HG03095 (cell line): ENCODE measurements at regions not wholly inside any gene's neighbourhood (a gene's known extent, or its start where the extent isn't known, plus 50 kb on each side); places are given as distances from the start of the nearest gene placed in this dataset.
"Not testable (repeated sequence)": the region's sequence is repeated elsewhere in the genome, so short reads cannot be mapped to it uniquely, and the experiment has no call there.

ENCODE experiments used
- ATAC-seq: cut with Tn5 transposase; IDR thresholded peaks from one replicate; pipeline ENCODE4 v1.9.1; 2021; ENCODE audit warnings: moderate library complexity; ENCODE audit not compliant: unreplicated experiment

- no peak for ATAC-seq
Measured at GRCh38 chr7:156547884-156548561, 92.6 kb upstream of the RNF32 start.

DNA sequence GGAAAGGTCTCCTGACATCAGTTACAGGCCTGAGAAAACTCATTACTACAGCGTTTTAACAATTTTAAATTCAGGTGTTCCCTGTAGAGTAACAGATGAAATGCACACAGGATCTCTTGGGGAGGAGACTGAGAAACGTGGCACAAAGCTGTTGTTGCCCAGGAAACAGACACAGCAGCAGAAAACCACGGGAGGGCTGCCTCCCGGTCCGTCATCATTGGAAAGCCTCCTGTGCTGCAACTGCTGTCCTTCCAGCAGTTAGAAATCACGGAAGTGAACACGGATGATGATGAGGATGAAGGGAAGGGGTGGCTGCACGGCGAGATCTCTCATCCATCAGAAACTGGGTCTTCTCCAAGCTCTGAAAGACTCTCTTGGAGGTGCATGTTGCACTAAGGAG, 94.6 kb upstream of the RNF32 start:
- no peak for ATAC-seq

- no peak for ATAC-seq
Measured at GRCh38 chr7:156544919-156545715, 95.5 kb upstream of the RNF32 start.

DNA sequence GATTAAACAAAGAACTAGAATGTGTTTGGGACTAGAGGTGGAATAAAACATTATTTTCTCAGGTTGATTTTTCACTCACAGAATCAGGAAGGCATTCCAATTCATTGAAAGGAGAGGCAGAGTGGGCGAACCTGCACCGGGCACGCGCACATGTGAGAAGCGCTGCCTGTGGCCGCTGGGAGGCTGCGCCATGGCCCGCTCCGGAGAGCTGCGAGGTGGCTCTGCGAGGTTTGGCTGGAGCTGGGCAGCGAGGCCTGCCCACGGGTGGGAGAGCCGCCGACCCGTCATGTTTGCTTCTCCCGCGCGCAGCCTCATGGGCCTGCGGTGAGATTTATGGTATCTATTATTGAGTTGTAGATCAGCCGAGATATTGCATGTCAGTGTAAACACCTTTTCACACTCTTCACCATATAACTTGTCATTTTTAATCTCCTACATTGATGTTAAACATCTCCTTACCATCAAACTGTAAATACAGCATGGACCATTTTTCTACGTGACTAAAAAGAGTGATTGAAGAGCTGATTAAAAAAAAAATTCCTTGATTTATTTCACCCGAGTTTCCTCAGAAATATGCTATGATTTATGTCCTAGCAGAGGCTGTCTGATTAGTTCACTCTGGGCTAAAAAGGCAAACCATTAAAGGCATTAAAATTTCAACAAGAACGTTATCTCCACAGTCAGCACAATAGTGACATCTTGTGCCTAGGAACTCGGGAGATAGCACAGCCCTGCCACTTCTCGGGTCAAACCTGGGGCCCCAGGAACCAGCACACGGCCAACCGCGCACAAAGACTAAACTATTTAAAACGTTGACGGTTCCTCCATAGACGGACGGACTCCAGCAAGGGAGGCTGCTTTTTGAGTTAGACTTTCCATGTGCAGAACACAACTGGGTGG, 96.6 kb upstream of the RNF32 start:
- ATAC-seq = no peak

DNA sequence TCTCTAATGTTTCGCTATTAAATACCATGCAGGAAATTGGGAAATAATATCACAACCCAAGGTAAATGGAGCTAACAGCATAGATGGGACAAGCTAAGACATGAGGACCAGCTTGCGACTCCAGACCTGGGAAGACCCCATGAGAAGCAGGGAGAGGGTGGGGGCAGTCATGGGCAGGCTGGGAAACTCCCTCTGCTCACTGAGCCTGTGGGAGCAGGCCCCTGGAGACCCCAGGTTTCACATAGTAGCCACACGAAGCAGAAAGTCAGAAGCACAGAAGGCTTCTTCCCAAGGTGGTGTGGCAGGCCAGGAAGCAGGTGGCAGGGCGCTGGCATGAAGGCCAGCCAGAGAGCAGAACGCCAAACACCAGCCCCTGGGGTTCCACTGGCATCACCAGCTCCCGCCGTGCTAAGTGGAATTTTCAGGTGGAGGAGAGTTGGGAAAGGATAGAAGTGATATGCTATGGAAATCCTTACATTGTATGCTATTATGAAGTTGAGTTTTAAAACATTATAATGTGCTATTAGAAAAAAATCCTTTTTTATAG, 99.9 kb upstream of the RNF32 start:
- ATAC-seq = no peak

- ATAC-seq = no peak
Measured at GRCh38 chr7:156539999-156540398, 100.6 kb upstream of the RNF32 start.

- ATAC-seq = no peak
Measured at GRCh38 chr7:156537006-156537405, 103.6 kb upstream of the RNF32 start.

DNA sequence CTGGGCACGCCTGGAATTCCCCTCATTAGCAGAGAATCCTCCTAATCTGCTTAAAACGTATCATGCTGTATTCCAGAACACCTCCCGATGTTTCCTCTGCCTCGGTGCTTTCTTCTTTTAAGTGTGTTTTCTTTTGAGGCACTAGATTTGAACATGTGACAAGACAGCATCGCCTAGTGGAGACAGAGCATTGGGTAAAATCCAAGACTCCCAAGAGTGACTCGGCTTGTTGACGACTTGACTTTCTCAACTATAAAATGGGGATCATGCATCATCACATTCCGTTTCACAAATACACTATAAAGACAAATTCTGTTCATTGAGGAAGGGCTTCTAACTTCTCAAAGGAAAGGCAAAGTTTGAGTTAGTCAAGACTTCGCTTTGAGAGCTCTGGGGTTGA, 105.6 kb upstream of the RNF32 start:
- no peak for ATAC-seq

- ATAC-seq = no peak
Measured at GRCh38 chr7:156533964-156534363, 106.6 kb upstream of the RNF32 start.

DNA sequence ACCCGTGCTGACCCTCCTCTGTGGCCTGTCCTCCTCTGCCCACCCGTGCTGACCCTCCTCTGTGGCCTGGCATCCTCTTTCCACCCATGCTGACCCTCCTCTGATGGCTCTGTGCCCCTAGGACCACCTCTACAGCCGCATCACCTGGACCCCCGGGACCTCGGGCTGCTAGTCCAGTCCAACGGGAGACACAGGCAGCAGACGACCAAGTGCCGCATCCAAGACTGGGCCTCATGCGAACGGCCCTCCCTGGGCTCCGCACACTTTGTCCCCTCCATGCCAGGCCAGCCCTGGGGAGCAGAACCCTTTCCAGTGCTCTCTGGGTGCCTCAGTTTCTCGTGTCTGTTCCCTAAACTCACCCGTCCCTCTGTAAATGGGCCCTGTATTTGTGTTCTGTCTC, 107.2 kb upstream of the RNF32 start:
- ATAC-seq = no peak

GRCh38 chr7:156532016-156532602, 108.5 kb upstream of the RNF32 start:
- no peak for ATAC-seq

- ATAC-seq = no peak
Measured at GRCh38 chr7:156529956-156530355, 110.6 kb upstream of the RNF32 start.

GRCh38 chr7:156527458-156527890, 113.1 kb upstream of the RNF32 start:
- ATAC-seq = no peak

- ATAC-seq = no peak
Measured at GRCh38 chr7:156524818-156525597, 115.6 kb upstream of the RNF32 start.

GRCh38 chr7:156523447-156524048, 117.0 kb upstream of the RNF32 start:
- ATAC-seq = no peak

- ATAC-seq = no peak
Measured at GRCh38 chr7:156522801-156523200, 117.8 kb upstream of the RNF32 start.

DNA sequence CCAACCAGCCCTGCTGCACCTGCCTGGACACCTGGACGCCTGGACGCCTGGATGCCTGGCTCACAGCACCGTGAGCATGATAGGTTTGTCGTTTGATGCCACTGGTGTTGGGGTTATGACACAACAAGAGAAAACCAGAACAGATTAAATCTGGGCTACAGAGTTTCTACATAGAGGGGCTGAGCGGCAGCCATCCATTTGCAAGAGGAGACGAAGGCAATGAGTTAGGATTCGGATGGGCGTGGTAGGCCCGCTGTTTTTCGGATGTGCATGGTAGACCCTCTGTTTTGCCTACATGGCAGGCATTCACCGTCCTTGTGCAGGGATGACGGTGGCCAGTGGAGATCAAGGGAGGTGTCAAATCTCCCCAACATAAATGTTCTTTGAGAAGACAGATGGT, 121.5 kb upstream of the RNF32 start:
- no peak for ATAC-seq

DNA sequence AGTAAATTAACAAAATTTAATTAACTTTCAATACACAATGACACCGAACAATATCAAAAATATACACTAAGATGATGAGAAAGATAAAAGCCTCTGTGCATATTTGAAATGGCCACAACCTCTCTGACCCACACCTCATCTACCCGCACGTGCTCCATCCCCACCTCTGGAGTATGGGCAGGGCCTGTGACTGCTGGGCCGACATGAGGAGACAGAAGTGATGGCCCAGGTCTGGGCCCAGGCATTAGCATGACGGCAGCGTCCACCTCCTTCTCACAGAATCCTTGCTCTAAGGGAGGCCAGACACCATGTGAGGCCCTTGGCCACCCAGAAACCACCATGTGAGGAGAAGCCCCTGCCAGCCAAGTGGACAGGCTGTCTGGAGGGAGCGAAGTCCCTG, 122.1 kb upstream of the RNF32 start:
- ATAC-seq = no peak

DNA sequence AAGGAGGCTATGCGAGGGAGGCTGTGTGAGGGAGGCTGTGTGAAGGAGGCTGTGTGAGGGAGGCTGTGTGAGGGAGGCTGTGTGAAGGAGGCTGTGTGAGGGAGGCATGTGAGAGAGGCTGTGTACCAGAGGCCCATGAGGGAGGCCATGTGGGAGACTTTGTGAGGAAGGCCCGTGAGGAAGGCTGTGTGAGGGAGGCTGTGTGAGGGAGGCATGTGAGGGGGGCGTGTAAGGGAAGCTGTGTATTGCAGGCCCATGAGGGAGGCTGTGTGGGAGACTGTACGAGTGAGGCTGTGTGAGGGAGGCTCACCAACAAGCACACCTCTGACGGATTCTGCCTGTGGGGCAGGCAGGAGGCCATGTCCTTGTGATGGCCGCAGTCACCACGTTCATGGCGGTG, 122.7 kb upstream of the RNF32 start:
- ATAC-seq = not testable (repeated sequence)
